MM.1S (cell line): ENCODE measurements at regions not wholly inside any gene's neighbourhood (a gene's known extent, or its start where the extent isn't known, plus 50 kb on each side); places are given as distances from the start of the nearest gene placed in this dataset.

Experiments used
- EZH2 ChIP-seq: fragments of 300-600 bp; sonication (generic); optimal IDR thresholded peaks from 2 replicates; pipeline ENCODE3; 2017; ENCODE audit warnings: low read depth, mild to moderate bottlenecking, antibody characterized with exemption, low read length, mixed read lengths
- TF ChIP-seq, protein P1 (sequence below): fragments of 300-600 bp; sonication (generic); IDR thresholded peaks from 2 replicates; pipeline ENCODE4 v1.5.1; 2016; ENCODE audit warnings: antibody characterized with exemption, low read length, mixed read lengths

DNA sequence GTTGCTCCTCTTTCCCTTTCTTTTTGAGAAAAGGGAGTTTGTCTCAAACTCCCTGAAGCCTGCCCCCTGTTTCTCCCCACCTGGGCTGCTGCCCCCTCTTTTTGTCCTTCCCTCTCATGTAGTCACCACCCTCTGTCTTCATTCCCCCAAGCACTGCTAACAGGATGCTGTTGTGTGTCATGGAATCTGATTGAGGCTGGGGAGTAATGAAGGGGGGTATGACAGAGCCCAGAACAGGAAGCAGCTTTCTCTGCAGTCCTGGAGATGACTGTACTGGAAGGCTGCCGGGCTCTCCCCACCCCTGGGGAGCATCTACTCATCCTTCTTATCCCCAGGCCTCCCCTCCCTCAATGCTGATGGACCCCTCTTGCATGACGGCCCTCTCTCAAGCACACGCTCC is 181.6 kb downstream of the ABHD5 start:
- TF ChIP-seq EZH2 = no peak
- TF ChIP-seq, protein P1, sequence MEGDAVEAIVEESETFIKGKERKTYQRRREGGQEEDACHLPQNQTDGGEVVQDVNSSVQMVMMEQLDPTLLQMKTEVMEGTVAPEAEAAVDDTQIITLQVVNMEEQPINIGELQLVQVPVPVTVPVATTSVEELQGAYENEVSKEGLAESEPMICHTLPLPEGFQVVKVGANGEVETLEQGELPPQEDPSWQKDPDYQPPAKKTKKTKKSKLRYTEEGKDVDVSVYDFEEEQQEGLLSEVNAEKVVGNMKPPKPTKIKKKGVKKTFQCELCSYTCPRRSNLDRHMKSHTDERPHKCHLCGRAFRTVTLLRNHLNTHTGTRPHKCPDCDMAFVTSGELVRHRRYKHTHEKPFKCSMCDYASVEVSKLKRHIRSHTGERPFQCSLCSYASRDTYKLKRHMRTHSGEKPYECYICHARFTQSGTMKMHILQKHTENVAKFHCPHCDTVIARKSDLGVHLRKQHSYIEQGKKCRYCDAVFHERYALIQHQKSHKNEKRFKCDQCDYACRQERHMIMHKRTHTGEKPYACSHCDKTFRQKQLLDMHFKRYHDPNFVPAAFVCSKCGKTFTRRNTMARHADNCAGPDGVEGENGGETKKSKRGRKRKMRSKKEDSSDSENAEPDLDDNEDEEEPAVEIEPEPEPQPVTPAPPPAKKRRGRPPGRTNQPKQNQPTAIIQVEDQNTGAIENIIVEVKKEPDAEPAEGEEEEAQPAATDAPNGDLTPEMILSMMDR = no peak
